Stimulated activated CD8-positive, alpha-beta memory T cell treated with anti-CD3 and anti-CD28 coated beads, Interleukin-4, amount 100 ng/mL, for 1 hour (primary cell): ENCODE measurements at regions not wholly inside any gene's neighbourhood (a gene's known extent, or its start where the extent isn't known, plus 50 kb on each side); places are given as distances from the start of the nearest gene placed in this dataset.
"Not testable (repeated sequence)": the region's sequence is repeated elsewhere in the genome, so short reads cannot be mapped to it uniquely, and the experiment has no call there.

Source experiments
- DNase-seq, 2 donors: peaks; one replicate each; pipeline ENCODE4 v3.0.0-alpha.2; 2020; ENCODE audit warnings: low read depth in 2 of 2, low spot score in 1 of 2

- no peak for DNase-seq
Measured at GRCh38 chr4:116342143-116342542, 743.2 kb downstream of the TRAM1L1 start.

DNA sequence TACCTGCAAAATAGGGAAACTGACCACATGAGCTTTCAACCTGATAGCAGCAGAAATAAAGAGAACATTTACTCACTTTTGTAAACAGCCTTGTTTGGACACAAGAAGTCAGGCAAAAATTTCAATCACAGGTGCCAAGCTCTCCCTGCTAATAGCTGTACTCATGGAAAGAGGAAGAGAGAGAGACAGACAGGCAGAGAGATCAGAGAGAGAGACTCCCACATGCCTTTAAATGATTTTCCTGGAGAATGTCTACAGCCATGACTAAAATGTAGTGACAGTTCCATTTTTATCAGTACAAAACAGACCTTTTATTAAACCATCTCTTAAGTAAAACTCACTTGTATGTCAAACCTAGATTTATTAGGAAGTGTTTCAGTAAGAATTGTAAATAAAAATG, 752.9 kb downstream of the TRAM1L1 start:
- DNase-seq, result no peak

DNA sequence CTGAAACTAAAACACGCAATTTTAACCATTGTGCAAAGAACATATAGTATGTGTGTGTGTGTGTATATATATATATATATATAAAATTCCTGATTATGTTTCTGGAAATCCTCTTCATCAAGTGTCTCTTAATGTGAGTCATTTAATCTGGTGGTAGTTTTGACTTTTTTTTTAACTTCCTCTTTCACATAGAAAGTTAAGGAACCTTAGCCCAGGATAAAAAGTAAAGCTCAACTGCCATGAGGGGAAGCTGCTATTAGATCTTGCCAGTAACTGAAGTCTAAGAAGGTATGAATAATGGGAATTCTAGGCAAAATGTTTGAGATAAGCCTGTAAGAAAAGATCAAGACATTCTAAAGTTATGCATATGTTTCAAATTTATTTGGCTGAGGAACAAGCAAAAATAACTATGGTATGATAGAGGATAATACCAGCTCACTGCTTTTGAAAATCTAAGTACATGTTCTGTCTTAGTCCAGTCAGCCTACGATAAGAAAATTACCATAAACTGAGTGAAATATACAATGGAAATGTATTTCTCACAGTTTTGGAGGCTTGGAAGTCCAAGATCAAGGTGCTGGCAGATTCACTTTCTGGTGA, 757.0 kb downstream of the TRAM1L1 start:
- no peak for DNase-seq

- no peak for DNase-seq
Measured at GRCh38 chr4:116323606-116324005, 761.8 kb downstream of the TRAM1L1 start.

GRCh38 chr4:116321471-116321870, 763.9 kb downstream of the TRAM1L1 start:
- DNase-seq, result no peak

- no peak for DNase-seq
Measured at GRCh38 chr4:116320859-116321258, 764.5 kb downstream of the TRAM1L1 start.

GRCh38 chr4:116303736-116304188, 781.6 kb downstream of the TRAM1L1 start:
- no peak for DNase-seq

DNA sequence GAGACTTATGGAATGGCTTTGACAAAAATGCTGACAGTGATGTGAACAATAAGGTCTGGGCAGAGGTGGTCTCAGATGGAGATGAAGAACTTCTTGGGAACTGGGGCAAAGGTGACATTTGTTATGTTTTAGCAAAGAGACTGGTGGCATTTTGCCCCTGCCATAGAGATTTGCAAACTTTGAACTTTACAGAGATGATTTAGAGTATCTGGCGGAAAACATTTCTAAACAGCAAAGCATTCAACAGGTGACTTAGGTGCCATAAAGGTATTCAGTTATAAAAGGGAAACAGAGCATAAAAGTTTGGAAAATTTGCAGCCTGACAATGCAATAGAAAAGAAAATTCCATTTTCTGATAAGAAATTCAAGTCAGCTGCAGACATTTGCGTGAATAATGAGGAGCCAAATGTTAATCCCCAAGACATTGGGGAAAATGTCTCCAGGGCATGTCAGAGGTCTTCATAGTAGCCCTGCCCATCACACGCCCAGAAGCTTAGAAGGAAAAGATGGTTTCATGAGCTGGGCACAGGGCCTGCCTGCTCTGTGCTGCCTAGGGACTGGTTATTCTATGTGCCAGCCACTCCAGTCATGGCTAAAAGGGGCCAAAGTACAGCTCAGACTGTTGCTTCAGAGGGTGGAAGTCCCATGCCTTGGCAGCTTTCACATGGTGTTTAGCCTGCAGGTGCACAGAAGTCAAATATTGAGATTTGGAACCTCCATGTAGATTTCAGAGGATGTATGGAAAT, 782.2 kb downstream of the TRAM1L1 start:
- no peak for DNase-seq

DNA sequence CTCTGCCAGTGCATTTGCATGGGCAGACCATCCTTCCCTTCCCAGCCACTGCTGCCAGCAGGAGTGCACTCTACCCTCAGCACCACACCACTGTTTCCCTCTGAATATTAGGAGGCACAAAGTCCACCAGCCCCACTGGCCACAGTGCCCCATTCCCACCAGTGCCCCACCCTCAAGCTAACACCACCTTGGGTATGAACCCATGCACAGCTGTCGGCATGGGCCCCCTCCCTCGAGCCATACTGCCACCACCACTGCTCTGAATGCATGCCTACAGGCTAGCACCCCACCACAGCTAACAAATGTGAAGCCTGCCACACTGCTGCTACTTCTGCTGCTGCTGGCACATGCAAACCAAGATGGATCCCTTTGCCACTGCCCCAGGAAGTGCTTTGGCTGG, 810.4 kb downstream of the TRAM1L1 start:
- DNase-seq, result no peak

DNA sequence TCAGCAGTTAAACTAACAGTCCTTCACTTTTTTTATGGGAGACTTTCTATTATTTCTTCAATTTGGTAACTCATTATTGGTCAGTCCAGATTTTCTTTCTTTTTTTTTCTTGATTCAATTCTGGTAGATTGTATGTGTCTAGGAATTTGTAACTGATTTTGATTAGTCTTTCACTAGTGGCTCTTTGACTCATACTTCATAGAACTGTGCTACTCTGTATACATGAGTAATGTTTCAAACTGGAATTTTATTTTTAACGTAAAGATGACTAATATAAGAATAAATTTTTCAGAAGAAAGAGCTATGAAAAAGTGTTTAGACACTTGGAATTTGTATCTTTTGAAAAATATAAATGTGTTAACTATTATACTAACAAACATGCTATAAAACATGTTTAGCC, 813.0 kb downstream of the TRAM1L1 start:
- no peak for DNase-seq

DNA sequence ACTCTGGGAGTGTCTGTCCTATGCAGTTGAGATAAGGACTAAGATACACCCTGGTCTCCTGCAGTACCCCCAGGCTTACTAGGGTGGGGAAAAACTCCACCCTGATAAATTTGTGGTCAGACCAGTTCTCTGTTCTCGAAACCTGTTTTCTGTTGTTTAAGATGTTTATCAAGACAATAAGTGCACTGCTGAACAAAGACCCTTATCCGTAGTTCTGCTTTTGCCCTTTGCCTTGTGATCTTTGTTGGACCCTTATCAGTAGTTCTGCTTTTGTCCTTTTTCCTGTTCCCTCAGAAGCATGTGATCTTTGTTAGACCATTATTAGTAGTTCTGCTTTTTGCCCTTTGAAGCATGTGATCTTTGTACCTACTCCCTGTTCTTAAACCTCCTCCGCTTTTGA, 824.4 kb downstream of the TRAM1L1 start:
- not testable (repeated sequence) for DNase-seq

GRCh38 chr4:116244771-116245170, 840.6 kb downstream of the TRAM1L1 start:
- DNase-seq, result no peak

DNA sequence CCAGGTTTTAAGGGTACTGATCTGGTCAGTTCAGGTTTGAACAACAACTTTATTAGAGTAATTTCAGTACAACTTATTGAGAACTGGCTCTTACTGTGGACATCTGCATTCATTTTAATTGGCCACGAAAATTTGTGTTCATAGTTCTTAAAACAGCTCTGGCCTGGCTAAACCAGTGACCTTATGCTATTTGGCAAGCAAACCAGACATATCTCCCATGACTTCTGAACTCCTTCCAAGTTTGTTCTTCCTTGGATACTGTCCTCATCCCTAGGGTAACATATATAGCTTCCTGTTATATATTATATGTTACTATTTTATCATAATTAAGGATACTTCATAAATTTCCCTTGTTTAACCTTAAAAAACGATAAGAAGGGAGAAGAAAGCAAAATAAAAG, 841.9 kb downstream of the TRAM1L1 start:
- no peak for DNase-seq

DNA sequence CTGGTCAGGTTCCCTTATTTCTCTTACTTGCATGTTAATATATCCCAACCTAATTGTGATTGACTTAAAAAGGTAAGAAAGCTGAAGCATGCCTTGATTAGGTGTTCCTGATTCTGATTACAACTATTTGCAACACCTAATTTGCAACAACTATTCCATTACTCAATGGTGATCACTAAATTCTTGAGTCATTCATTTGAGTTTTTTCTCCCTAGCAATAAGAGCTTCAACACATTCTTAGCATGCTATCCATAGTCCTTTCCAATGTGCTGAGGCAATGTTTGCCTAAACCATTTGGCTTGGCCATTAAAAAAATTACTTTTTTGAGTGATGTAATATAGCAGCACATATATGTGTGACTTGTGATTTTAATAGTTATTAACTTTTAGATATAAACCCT, 851.4 kb downstream of the TRAM1L1 start:
- DNase-seq, result no peak

GRCh38 chr4:116231999-116232398, 853.4 kb downstream of the TRAM1L1 start:
- DNase-seq, result not testable (repeated sequence)

- no peak for DNase-seq
Measured at GRCh38 chr4:116229420-116229819, 856.0 kb downstream of the TRAM1L1 start.

DNA sequence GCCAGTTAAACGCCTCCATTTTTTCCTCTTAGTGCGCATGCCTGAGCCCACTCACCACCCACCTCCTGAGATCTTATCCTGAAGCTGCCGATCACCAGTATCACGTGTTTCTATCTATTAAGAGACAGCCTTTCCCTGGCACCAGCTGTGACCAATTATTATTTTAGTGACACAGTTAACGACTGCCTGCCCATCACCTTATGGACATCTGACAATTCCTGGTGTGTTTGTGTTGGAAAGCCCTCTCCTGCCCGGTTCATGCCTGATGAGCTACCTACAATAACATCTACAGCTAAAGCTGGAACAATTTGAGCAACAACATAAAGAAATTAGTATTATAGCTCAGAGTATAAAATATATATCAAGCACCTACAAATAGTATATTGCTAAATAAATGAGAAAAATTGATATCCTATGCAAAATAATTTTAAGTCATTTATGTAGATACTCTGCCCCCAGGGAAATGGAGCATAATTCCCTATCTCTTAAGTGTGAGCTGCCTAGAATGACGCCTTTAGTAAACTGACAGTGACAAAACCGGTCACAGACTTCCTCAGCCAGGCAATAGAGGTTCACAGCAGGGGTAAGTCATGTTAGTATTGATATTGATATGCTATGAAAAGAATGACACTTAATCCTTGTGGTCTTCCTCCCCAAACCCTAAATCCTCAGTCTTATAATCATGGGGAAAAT, 862.2 kb downstream of the TRAM1L1 start:
- DNase-seq, result no peak

GRCh38 chr4:116217781-116218180, 867.6 kb downstream of the TRAM1L1 start:
- DNase-seq, result no peak

DNA sequence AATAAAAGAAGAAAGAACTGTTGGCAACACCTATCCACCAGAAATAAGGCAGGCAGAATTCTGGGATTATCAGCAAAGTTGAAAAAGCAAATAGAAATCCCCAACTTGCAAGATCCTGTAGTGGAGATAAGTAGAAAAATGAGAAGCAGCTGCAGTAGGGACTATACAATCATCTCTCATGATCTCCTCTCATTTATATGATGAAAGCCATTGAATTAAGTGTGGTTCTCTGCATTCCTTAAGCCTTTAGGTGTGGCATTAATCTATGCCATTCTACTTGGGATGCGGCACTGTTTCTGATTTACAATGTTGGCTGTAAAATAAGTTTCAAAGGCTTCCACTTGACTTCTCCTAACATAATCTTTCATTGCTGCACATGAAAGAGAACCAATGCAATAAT, 869.8 kb downstream of the TRAM1L1 start:
- no peak for DNase-seq

- no peak for DNase-seq
Measured at GRCh38 chr4:116202524-116202923, 882.9 kb downstream of the TRAM1L1 start.

GRCh38 chr4:116197317-116197809, 888.0 kb downstream of the TRAM1L1 start:
- no peak for DNase-seq

GRCh38 chr4:116183241-116183640, 902.1 kb downstream of the TRAM1L1 start:
- DNase-seq, result no peak
